ENCODE measurements at regions not wholly inside any gene's neighbourhood (a gene's known extent, or its start where the extent isn't known, plus 50 kb on each side); places are given as distances from the start of the nearest gene placed in this dataset.
"Not testable (repeated sequence)": the region's sequence is repeated elsewhere in the genome, so short reads cannot be mapped to it uniquely, and the experiment has no call there.

- DNase-seq: no peak
These were observed 495.8 kb downstream of the TTLL7 start for GRCh38 chr1:83503153-83503552.

GRCh38 chr1:83500987-83501591 lies 497.8 kb downstream of the TTLL7 start:
- DNase-seq: no peak

GRCh38 chr1:83500531-83500930 lies 498.4 kb downstream of the TTLL7 start:
- DNase-seq: no peak

- no peak for DNase-seq
These were observed 498.9 kb downstream of the TTLL7 start for GRCh38 chr1:83499998-83500397.

GRCh38 chr1:83497563-83497962 lies 501.4 kb downstream of the TTLL7 start:
- no peak for DNase-seq

GRCh38 chr1:83495560-83495959 lies 503.4 kb downstream of the TTLL7 start:
- DNase-seq: no peak

GRCh38 chr1:83493633-83494032 lies 505.3 kb downstream of the TTLL7 start:
- no peak for DNase-seq

GRCh38 chr1:83491930-83492329 lies 507.0 kb downstream of the TTLL7 start:
- DNase-seq: no peak

- no peak for DNase-seq
These were observed 507.9 kb downstream of the TTLL7 start for GRCh38 chr1:83490988-83491387.

GRCh38 chr1:83488105-83488504 lies 510.8 kb downstream of the TTLL7 start:
- DNase-seq: not testable (repeated sequence)

- DNase-seq: not testable (repeated sequence)
These were observed 511.5 kb downstream of the TTLL7 start for GRCh38 chr1:83487460-83487859.

- not testable (repeated sequence) for DNase-seq
These were observed 513.5 kb downstream of the TTLL7 start for GRCh38 chr1:83485314-83486019.

- not testable (repeated sequence) for DNase-seq
These were observed 517.6 kb downstream of the TTLL7 start for GRCh38 chr1:83481284-83481683.

- DNase-seq: not testable (repeated sequence)
These were observed 519.2 kb downstream of the TTLL7 start for GRCh38 chr1:83479591-83480239.

GRCh38 chr1:83478127-83478526 lies 520.8 kb downstream of the TTLL7 start:
- not testable (repeated sequence) for DNase-seq

- not testable (repeated sequence) for DNase-seq
These were observed 522.4 kb downstream of the TTLL7 start for GRCh38 chr1:83476518-83476917.

GRCh38 chr1:83474946-83475345 lies 524.0 kb downstream of the TTLL7 start:
- DNase-seq: not testable (repeated sequence)

GRCh38 chr1:83473986-83474385 lies 524.9 kb downstream of the TTLL7 start:
- not testable (repeated sequence) for DNase-seq

GRCh38 chr1:83472066-83472465 lies 526.9 kb downstream of the TTLL7 start:
- not testable (repeated sequence) for DNase-seq

GRCh38 chr1:83471272-83471671 lies 527.7 kb downstream of the TTLL7 start:
- not testable (repeated sequence) for DNase-seq

- DNase-seq: not testable (repeated sequence)
These were observed 530.6 kb downstream of the TTLL7 start for GRCh38 chr1:83468336-83468735.

GRCh38 chr1:83457735-83458248 lies 541.1 kb downstream of the TTLL7 start:
- DNase-seq: not testable (repeated sequence)

- DNase-seq: not testable (repeated sequence)
These were observed 541.7 kb downstream of the TTLL7 start for GRCh38 chr1:83457281-83457680.

- not testable (repeated sequence) for DNase-seq
These were observed 543.2 kb downstream of the TTLL7 start for GRCh38 chr1:83455753-83456152.
